ENCODE measurements at regions not wholly inside any gene's neighbourhood (a gene's known extent, or its start where the extent isn't known, plus 50 kb on each side); places are given as distances from the start of the nearest gene placed in this dataset.

GRCh38 chr6:98343004-98343403, 491.4 kb upstream of the POU3F2 start:
- no peak for TF ChIP-seq CTCF (IDR thresholded peaks at IDR 0.05)
- no peak for TF ChIP-seq POLR2A (IDR thresholded peaks at IDR 0.05)
